ENCODE measurements at regions not wholly inside any gene's neighbourhood (a gene's known extent, or its start where the extent isn't known, plus 50 kb on each side); places are given as distances from the start of the nearest gene placed in this dataset.

DNA sequence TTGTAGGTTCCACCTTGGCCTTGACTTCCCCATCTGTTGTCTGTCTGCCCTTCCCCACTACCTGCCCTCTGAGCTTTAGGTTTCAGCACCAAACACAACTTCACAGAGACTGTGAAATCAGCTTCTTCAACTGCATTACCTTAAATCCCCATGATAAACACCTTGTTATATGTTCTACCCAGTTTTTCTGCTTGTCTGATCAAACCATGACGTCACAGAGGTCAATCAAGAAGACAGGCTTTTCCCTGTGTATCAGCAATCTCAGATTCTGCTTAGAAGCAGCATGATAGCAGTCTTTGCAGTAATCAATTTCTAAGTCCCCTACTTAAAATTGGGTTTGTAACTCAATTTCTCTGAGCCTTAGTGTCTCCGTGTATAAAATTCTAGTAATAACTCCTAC lies 175.0 kb downstream of the PLK2 start (continued):
- TF ChIP-seq YY1 (IDR thresholded peaks at IDR 0.05) (no peak), HNF4G (IDR thresholded peaks at IDR 0.05) (no peak), RAD21 (IDR thresholded peaks at IDR 0.05) (no peak), EGR1 (IDR thresholded peaks at IDR 0.05; ENCODE audit: low read depth in 2 of 2) (no peak), JUND (IDR thresholded peaks at IDR 0.05) (no peak), FOXA1 (IDR thresholded peaks at IDR 0.05) (no peak), HNF4A (conservative IDR thresholded peaks at IDR 0.05) (no peak), FOXA2 (IDR thresholded peaks at IDR 0.05) (no peak), TAF1 (conservative IDR thresholded peaks at IDR 0.05) (no peak), RXRA (IDR thresholded peaks at IDR 0.05) (no peak)
- TF ChIP-seq, protein P1, sequence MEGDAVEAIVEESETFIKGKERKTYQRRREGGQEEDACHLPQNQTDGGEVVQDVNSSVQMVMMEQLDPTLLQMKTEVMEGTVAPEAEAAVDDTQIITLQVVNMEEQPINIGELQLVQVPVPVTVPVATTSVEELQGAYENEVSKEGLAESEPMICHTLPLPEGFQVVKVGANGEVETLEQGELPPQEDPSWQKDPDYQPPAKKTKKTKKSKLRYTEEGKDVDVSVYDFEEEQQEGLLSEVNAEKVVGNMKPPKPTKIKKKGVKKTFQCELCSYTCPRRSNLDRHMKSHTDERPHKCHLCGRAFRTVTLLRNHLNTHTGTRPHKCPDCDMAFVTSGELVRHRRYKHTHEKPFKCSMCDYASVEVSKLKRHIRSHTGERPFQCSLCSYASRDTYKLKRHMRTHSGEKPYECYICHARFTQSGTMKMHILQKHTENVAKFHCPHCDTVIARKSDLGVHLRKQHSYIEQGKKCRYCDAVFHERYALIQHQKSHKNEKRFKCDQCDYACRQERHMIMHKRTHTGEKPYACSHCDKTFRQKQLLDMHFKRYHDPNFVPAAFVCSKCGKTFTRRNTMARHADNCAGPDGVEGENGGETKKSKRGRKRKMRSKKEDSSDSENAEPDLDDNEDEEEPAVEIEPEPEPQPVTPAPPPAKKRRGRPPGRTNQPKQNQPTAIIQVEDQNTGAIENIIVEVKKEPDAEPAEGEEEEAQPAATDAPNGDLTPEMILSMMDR (IDR thresholded peaks at IDR 0.05; ENCODE audit: low read depth, low read length, missing input control), result no peak
- TF ChIP-seq, protein P2, sequence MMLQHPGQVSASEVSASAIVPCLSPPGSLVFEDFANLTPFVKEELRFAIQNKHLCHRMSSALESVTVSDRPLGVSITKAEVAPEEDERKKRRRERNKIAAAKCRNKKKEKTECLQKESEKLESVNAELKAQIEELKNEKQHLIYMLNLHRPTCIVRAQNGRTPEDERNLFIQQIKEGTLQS (IDR thresholded peaks at IDR 0.05), result no peak

DNA sequence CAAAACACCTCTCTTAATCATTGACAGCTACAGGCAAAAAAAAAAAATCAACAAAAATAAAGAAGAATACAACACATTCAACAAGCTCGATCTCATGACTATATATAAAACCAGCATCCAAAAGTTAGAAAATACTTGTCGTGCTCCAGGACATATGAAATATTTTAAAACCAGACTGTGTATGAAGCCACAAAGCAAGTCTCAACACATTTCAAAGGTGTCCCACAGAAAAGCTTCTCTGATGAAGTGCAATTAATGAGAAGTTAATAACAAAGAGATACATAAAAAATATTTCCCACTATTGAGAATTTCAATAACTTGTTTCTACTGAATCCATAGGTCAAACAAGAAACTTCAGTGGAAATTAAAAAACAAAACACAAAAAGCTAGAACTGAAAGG lies 178.7 kb downstream of the PLK2 start:
- H3K9ac ChIP-seq (ENCODE audit: low read depth in 1 of 2, low read length in 2 of 2), result no peak overlapping the region
- H3K27me3 ChIP-seq (ENCODE audit: control insufficient read depth in 4 of 4, insufficient read depth in 4 of 4, low read length in 3 of 4), result peaks cover 0 to 2% (median 0%) of the 10 kb centered on the region in 4 donors
- H3K9me3 ChIP-seq (ENCODE audit: control insufficient read depth in 4 of 4, low read length in 3 of 4), result no peaks in the 10 kb centered on the region
- no peaks in the 10 kb centered on the region for H3K4me1 ChIP-seq (ENCODE audit: control insufficient read depth in 4 of 4, insufficient read depth in 4 of 4, low read length in 3 of 4)
- H3K27ac ChIP-seq (ENCODE audit: low read depth in 1 of 2, low read length in 2 of 2), result no peak overlapping the region
- WGBS, result 91% methylated on average over 2 of the region's 2 CpGs
- H3K4me3 ChIP-seq (ENCODE audit: low read depth in 1 of 3, low read length in 3 of 3), result no peak overlapping the region
- no peak for TF ChIP-seq RXRA (IDR thresholded peaks at IDR 0.05)
- no peak for TF ChIP-seq TAF1 (conservative IDR thresholded peaks at IDR 0.05)
- DNase-seq (ENCODE audit: low spot score), result no peak
- H3K36me3 ChIP-seq (ENCODE audit: control insufficient read depth in 4 of 4, insufficient read depth in 3 of 4, low read depth in 1 of 4, low read length in 3 of 4), result no peaks in the 10 kb centered on the region

DNA sequence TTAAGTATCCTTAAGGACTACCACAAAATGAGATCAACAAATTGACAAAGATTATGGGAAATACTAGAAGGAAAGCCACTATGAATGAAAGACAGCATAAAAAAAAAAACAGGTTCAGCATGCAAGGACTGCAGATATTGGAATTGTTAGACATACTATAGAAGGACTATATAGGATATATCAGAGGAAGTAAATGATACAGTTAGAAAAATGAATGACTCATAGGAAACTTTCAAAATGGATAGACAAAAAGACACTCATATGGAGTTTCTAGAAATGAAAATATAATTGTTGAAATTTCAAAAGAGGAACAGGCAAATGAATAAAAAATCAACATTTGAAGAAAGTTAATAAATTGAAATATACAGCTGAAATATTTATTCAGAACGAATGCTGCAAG lies 180.6 kb downstream of the PLK2 start:
- Histone ChIP-seq H3K4me1 (ENCODE audit: control insufficient read depth in 4 of 4, insufficient read depth in 4 of 4, low read length in 3 of 4) (no peaks in the 10 kb centered on the region), H3K9ac (ENCODE audit: low read depth in 1 of 2, low read length in 2 of 2) (no peak overlapping the region), H3K4me3 (ENCODE audit: low read depth in 1 of 3, low read length in 3 of 3) (no peak overlapping the region), H3K27ac (ENCODE audit: low read depth in 1 of 2, low read length in 2 of 2) (no peak overlapping the region), H3K36me3 (ENCODE audit: control insufficient read depth in 4 of 4, insufficient read depth in 3 of 4, low read depth in 1 of 4, low read length in 3 of 4) (no peaks in the 10 kb centered on the region), H3K9me3 (ENCODE audit: control insufficient read depth in 4 of 4, low read length in 3 of 4) (no peaks in the 10 kb centered on the region), H3K27me3 (ENCODE audit: control insufficient read depth in 4 of 4, insufficient read depth in 4 of 4, low read length in 3 of 4) (peaks cover 0 to 4% (median 0%) of the 10 kb centered on the region in 4 donors)
- no peak for DNase-seq (ENCODE audit: low spot score)
- TF ChIP-seq EGR1 (IDR thresholded peaks at IDR 0.05; ENCODE audit: low read depth in 2 of 2), result no peak
- TF ChIP-seq, protein P3, sequence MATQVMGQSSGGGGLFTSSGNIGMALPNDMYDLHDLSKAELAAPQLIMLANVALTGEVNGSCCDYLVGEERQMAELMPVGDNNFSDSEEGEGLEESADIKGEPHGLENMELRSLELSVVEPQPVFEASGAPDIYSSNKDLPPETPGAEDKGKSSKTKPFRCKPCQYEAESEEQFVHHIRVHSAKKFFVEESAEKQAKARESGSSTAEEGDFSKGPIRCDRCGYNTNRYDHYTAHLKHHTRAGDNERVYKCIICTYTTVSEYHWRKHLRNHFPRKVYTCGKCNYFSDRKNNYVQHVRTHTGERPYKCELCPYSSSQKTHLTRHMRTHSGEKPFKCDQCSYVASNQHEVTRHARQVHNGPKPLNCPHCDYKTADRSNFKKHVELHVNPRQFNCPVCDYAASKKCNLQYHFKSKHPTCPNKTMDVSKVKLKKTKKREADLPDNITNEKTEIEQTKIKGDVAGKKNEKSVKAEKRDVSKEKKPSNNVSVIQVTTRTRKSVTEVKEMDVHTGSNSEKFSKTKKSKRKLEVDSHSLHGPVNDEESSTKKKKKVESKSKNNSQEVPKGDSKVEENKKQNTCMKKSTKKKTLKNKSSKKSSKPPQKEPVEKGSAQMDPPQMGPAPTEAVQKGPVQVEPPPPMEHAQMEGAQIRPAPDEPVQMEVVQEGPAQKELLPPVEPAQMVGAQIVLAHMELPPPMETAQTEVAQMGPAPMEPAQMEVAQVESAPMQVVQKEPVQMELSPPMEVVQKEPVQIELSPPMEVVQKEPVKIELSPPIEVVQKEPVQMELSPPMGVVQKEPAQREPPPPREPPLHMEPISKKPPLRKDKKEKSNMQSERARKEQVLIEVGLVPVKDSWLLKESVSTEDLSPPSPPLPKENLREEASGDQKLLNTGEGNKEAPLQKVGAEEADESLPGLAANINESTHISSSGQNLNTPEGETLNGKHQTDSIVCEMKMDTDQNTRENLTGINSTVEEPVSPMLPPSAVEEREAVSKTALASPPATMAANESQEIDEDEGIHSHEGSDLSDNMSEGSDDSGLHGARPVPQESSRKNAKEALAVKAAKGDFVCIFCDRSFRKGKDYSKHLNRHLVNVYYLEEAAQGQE (IDR thresholded peaks at IDR 0.05), result no peak
- 71% methylated on average over 1 of the region's 1 CpG for WGBS

Data from liver (tissue), 8 donors.